ENCODE measurements at regions not wholly inside any gene's neighbourhood (a gene's known extent, or its start where the extent isn't known, plus 50 kb on each side); places are given as distances from the start of the nearest gene placed in this dataset.

DNA sequence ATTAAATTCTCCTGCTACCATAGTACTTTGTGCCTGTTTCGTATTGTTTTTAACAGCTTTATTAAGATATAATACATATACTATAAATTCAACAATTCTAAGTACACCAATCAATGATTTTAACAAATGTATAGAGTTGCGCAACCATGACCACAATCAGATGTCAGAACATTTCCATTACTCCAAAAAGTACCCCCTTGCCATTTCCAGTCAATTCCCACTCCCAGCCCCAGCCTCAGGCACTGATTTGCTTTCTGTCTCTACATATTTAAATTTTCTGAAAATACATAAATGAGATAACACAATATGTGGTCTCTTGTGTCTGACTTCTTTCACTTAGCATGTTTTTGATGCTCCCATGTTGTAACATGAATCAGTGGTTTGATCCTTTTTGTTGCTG is 193.9 kb downstream of the FIGN start:
- DNase-seq: no peak

GRCh38 chr2:163541495-163541894 is 194.3 kb downstream of the FIGN start:
- DNase-seq: no peak

DNA sequence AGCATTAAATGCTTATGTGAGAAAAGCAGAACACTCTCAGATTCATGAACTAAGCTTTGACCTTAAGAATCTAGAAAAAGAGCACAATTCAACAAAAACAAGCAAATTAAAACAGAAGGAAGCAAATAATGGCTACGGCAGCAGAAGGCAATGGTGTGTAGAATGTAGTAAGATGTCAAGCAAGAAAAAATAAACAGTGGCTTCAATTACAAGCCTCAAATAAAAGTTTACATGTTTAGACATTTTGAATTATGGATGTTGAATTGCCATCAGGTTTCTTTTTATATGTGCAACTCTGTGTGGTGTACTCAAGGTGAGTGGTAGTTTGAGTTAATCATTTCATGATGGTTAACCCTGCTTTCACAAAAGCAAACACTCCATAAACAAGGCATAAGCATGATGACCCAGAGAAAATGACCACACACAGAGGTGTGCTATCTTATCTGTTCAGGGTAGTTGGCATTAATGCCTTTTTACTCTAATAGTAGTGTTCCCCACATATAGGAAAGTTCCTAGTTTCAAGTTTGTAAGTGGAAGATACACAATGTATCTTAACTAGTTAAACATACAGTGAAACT is 207.1 kb downstream of the FIGN start:
- no peak for DNase-seq

GRCh38 chr2:163527381-163527780 is 208.4 kb downstream of the FIGN start:
- DNase-seq: no peak

- DNase-seq: no peak
Measured at GRCh38 chr2:163518762-163519161, 217.0 kb downstream of the FIGN start.

DNA sequence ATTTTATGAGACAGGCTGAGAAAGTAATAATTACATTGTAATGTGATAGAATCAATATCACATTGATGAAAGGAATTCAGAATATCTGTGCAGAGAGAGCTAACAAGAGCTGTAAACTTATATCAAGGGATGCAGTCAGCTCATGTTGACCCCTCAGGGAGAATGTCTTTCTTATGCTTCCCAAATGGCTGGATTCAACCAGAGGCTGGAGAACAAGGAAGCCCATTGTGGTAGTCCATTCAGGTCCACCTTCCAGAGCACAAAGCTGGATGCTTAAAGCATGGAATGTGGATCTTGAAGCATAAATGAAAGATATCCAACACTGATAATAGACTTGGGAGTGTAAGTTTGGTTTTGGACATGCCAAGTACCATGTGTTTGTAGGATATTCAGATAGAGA is 220.0 kb downstream of the FIGN start:
- no peak for DNase-seq

GRCh38 chr2:163505281-163505680 is 230.5 kb downstream of the FIGN start:
- no peak for DNase-seq

GRCh38 chr2:163493359-163494298 is 242.2 kb downstream of the FIGN start:
- DNase-seq: no peak

DNA sequence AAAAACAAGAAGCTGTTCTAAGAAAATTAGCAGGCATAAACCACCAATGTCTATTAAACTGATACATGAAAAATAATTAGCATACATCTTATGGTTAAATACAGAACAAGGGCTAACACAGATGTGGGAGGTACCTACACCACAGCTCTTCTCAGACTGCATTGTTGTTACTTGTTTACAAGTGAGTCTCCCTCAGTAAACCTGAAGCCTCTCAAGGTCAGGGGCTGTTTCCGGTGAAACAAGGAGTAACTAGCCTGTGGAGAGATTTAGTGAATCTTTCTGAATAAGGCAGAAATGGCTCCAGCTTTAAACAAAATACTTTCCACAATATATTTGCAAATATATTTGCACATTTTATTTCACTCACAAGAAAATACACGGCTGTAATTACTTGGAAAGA is 244.0 kb downstream of the FIGN start:
- DNase-seq: no peak

DNA sequence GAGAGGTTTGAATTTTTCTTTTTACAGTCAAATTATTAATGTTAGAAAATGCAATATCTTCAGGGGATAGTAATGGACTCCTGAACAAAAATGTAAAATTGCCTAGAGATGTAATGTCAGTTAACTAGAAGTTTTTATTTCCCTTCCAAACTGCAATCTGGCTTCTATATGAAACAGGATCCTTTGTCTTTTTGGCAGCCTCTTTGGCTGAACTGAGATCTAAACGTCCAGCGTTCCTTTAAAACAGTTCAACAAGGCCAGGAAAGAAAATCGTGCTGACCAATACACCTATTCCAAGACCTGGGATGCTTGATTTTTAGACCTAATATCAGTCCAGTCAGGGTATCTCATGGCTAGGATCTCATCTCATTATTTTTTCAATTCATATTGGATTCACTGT is 245.5 kb downstream of the FIGN start:
- DNase-seq: no peak

DNA sequence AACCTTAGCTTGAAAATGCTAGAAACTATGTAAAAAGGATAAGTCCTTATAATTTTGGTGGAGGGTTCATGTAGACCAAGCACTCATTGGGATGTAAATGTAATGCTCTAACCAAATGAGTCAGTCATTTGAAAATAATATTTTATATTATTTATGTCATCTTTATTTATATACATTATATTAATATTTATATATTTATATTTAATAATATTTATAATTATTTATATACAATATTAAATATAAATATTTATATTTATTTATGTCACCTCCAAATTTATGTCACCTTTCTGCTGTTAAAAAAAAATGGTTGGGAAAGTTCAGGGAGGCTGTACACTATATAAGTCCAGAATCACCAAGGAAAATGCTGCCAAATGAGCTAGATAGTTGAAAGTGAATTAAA is 254.3 kb downstream of the FIGN start:
- DNase-seq: no peak

DNA sequence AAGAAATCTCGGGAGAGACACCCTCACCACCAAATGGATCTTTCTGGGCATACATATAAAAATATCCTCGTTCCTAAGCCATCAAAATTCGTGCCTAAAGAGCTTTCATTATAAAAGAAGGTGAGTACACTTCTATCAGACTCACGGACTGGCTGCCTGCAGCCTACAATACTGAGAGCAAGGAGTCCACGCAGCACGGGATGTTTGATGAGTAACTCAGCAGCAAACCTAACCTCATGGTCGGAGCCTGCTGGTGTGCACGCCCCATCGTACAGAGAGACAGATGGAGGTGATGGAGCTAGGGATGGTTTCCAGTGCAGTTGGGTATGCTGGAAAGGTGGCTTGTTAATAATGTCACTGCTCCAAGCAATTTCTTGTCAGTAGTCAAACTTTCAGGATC is 256.2 kb downstream of the FIGN start:
- DNase-seq: no peak

GRCh38 chr2:163475815-163476214 is 260.0 kb downstream of the FIGN start:
- no peak for DNase-seq

- DNase-seq: no peak
Measured at GRCh38 chr2:163474889-163475288, 260.9 kb downstream of the FIGN start.

- DNase-seq: no peak
Measured at GRCh38 chr2:163474319-163474744, 261.5 kb downstream of the FIGN start.

GRCh38 chr2:163471947-163472346 is 263.9 kb downstream of the FIGN start:
- peak; percentile 40 for DNase-seq

DNA sequence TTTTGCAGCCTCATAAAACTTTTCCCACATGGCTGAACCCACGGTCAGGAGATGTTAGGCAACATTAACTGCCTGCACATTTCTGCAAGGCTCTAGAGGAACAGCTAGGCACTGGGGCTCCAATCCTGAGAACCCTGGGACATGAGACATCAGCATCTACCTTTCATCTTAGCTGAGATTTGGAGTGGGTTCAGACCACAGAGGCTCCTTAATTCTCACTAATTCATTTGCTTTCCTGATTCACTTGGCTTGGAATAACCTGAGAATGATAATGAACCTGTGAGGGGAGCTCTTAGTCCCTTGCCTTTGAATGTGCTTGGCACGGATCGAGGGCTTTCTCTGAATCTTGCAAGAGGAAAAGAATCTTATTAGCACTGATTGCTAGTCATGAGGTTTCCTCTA is 266.2 kb downstream of the FIGN start:
- DNase-seq: peak; percentile 15

GRCh38 chr2:163467251-163467630 is 268.6 kb downstream of the FIGN start:
- peak; percentile 1 for DNase-seq

- DNase-seq: peak; percentile 42
Measured at GRCh38 chr2:163466331-163467250, 269.2 kb downstream of the FIGN start.

DNA sequence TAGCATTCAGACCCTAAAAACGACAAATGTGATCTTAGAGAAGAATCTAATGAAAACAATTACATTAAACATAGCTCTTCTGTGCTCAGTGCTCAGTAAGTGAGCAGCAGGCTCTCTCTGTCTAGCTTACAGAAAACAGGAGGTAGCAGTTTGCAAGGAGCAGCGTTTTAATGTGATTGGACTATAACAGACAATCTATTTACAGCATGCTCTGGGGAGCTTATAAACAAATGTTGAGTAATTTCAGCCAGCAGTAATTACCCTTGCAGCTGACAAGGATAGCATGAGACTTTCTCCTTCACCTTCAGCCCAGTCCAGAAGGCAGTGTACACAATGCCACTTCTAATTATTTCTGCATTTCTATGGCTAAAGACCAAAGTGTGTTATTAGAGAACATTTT is 270.4 kb downstream of the FIGN start:
- DNase-seq: no peak

DNA sequence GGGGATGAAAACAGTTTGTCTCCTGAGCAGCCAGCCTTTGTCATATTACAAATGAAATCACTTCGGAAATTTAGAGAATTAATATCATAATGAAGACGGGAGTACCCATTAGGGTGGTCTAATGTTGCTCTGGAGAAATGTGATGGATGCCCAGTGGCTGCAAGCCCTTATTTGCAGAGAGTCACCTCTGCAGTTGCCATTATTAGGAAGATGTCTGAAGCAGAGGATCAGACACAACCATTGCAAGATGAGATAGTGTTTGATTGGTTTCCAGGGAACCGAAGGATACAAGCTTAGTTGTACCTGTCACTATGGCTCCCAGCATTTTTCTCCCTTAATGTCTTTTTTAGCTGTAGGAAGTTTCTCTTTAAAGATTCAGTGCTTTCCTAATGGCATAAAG is 272.4 kb downstream of the FIGN start:
- DNase-seq: no peak

- no peak for DNase-seq
Measured at GRCh38 chr2:163462993-163463392, 272.8 kb downstream of the FIGN start.

- no peak for DNase-seq
Measured at GRCh38 chr2:163459986-163460385, 275.8 kb downstream of the FIGN start.

All from fibroblast of skin of right quadriceps (primary cell).